ENCODE measurements at regions not wholly inside any gene's neighbourhood (a gene's known extent, or its start where the extent isn't known, plus 50 kb on each side); places are given as distances from the start of the nearest gene placed in this dataset.

- Histone ChIP-seq H3K27me3 (no peaks in the 10 kb centered on the region), H3K9me3 (no peaks in the 10 kb centered on the region), H3K27ac (no peak overlapping the region), H3K4me1 (no peaks in the 10 kb centered on the region), H3K4me3 (no peak overlapping the region), H3K36me3 (no peaks in the 10 kb centered on the region)
- TF ChIP-seq CTCF (IDR thresholded peaks at IDR 0.05), result no peak
- ATAC-seq (no peak), DNase-seq (no peak)
- intact Hi-C loops (cut with DNase I), result no loop called here
These were observed 50.2 kb upstream of the RAPGEF4 start for GRCh38 chr2:172685467-172685866.
